SK-N-SH treated with all-trans-retinoic acid at 6 μM for 48 hours (cell line): ENCODE measurements at regions not wholly inside any gene's neighbourhood (a gene's known extent, or its start where the extent isn't known, plus 50 kb on each side); places are given as distances from the start of the nearest gene placed in this dataset.

Experiments used
- GLIS3 ChIP-seq: fragments of 250-450 bp; sonication (Bioruptor Pico); IDR thresholded peaks from 2 replicates; pipeline ENCODE4 v1.5.0; 2020; ENCODE audit warnings: mild to moderate bottlenecking, moderate library complexity
- OSR1 ChIP-seq: fragments of 250-450 bp; sonication (Bioruptor Pico); IDR thresholded peaks from 2 replicates; pipeline ENCODE4 v1.8.0; 2022; ENCODE audit warnings: moderate library complexity, mild to moderate bottlenecking, inconsistent platforms
- ZC3H10 ChIP-seq: fragments of 250-450 bp; sonication (Bioruptor Pico); IDR thresholded peaks from 2 replicates; pipeline ENCODE4 v1.5.1; 2021; ENCODE audit warnings: mild to moderate bottlenecking, moderate library complexity
- ZFP3 ChIP-seq: fragments of 250-450 bp; sonication (Bioruptor Pico); IDR thresholded peaks from 2 replicates; pipeline ENCODE4 v1.5.0; 2020; ENCODE audit warnings: mild to moderate bottlenecking, moderate library complexity
- ZNF565 ChIP-seq: fragments of 450-650 bp; formaldehyde crosslinking; conservative IDR thresholded peaks from 2 replicates; pipeline ENCODE4 v1.5.0; 2020; ENCODE audit warnings: low read depth, mild to moderate bottlenecking, moderate library complexity

GRCh38 chr6:28737750-28738395 lies 185.9 kb downstream of the TRIM27 start:
- TF ChIP-seq ZNF565 (no peak), ZC3H10 (no peak), OSR1 (CRISPR knock-in tag) (no peak), GLIS3 (CRISPR knock-in tag) (no peak), ZFP3 (no peak)
